Body of pancreas (tissue), 4 donors: ENCODE measurements at regions not wholly inside any gene's neighbourhood (a gene's known extent, or its start where the extent isn't known, plus 50 kb on each side); places are given as distances from the start of the nearest gene placed in this dataset.

Source experiments
- CTCF ChIP-seq, 7 experiments: fragments of 450-650 bp in 4 of 7; fragments of 200-600 bp in 3 of 7; sonication (generic) in 3 of 7; IDR thresholded peaks; one replicate each; pipeline ENCODE4 v1.5.1; 2016 to 2019; ENCODE audit warnings: antibody characterized with exemption in 7 of 7
- POLR2A ChIP-seq, 3 donors: fragments of 450-650 bp; IDR thresholded peaks; one replicate each; pipeline ENCODE4 v1.6.1; 2016; ENCODE audit warnings: antibody characterized with exemption in 3 of 3, mild to moderate bottlenecking in 2 of 3

GRCh38 chr3:69651765-69652164 is 87.5 kb upstream of the MITF start:
- TF ChIP-seq CTCF (IDR thresholded peaks at IDR 0.05) (no peak), POLR2A (IDR thresholded peaks at IDR 0.05) (no peak)
